Uterus (tissue), 2 donors: ENCODE measurements at regions not wholly inside any gene's neighbourhood (a gene's known extent, or its start where the extent isn't known, plus 50 kb on each side); places are given as distances from the start of the nearest gene placed in this dataset.
"Not testable (repeated sequence)": the region's sequence is repeated elsewhere in the genome, so short reads cannot be mapped to it uniquely, and the experiment has no call there.

Experiments used
- POLR2A ChIP-seq, 2 donors: fragments of 450-650 bp; IDR thresholded peaks; one replicate each; pipeline ENCODE4 v1.6.1; 2016; ENCODE audit warnings: antibody characterized with exemption in 2 of 2, mild to moderate bottlenecking in 1 of 2, moderate library complexity in 1 of 2
- TF ChIP-seq, protein P1 (sequence below), 4 experiments: fragments of 200-600 bp in 2 of 4; fragments of 450-650 bp in 2 of 4; sonication (generic) in 2 of 4; IDR thresholded peaks; one replicate each; pipeline ENCODE4 v1.5.1; 2016 to 2019; ENCODE audit warnings: antibody characterized with exemption in 4 of 4, mild to moderate bottlenecking in 2 of 4, moderate library complexity in 1 of 4

DNA sequence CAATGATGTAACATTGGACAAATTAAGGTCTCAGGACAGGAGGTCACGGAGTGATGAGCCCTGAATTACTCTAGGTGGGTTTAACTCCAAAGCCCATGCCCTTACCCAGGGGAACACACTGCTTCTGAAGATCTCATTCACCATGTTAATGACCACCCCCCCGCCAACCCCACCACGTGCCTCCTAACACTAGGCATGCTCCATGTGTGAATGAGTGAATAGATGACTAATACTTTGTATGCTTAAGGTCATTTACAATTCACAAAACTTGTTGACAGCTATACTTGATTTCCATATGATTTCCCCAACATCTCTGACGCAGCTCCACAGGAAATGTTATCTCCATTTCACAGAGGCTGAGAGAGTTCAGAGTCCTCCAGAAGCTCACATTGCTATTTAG, 184.9 kb downstream of the ZNF92 start:
- TF ChIP-seq, protein P1, sequence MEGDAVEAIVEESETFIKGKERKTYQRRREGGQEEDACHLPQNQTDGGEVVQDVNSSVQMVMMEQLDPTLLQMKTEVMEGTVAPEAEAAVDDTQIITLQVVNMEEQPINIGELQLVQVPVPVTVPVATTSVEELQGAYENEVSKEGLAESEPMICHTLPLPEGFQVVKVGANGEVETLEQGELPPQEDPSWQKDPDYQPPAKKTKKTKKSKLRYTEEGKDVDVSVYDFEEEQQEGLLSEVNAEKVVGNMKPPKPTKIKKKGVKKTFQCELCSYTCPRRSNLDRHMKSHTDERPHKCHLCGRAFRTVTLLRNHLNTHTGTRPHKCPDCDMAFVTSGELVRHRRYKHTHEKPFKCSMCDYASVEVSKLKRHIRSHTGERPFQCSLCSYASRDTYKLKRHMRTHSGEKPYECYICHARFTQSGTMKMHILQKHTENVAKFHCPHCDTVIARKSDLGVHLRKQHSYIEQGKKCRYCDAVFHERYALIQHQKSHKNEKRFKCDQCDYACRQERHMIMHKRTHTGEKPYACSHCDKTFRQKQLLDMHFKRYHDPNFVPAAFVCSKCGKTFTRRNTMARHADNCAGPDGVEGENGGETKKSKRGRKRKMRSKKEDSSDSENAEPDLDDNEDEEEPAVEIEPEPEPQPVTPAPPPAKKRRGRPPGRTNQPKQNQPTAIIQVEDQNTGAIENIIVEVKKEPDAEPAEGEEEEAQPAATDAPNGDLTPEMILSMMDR (IDR thresholded peaks at IDR 0.05), result not testable (repeated sequence)
- TF ChIP-seq POLR2A (IDR thresholded peaks at IDR 0.05), result not testable (repeated sequence)
